GM12873 (cell line): ENCODE measurements at regions not wholly inside any gene's neighbourhood (a gene's known extent, or its start where the extent isn't known, plus 50 kb on each side); places are given as distances from the start of the nearest gene placed in this dataset.

Experiments used
- TF ChIP-seq, protein P1 (sequence below): IDR thresholded peaks from 2 replicates; pipeline ENCODE4 v1.5.1; 2012; ENCODE audit warnings: low read depth, mild to moderate bottlenecking, moderate library complexity, low read length, control low read depth; ENCODE audit not compliant: insufficient read depth; ENCODE audit errors: missing control alignments

- TF ChIP-seq, protein P1, sequence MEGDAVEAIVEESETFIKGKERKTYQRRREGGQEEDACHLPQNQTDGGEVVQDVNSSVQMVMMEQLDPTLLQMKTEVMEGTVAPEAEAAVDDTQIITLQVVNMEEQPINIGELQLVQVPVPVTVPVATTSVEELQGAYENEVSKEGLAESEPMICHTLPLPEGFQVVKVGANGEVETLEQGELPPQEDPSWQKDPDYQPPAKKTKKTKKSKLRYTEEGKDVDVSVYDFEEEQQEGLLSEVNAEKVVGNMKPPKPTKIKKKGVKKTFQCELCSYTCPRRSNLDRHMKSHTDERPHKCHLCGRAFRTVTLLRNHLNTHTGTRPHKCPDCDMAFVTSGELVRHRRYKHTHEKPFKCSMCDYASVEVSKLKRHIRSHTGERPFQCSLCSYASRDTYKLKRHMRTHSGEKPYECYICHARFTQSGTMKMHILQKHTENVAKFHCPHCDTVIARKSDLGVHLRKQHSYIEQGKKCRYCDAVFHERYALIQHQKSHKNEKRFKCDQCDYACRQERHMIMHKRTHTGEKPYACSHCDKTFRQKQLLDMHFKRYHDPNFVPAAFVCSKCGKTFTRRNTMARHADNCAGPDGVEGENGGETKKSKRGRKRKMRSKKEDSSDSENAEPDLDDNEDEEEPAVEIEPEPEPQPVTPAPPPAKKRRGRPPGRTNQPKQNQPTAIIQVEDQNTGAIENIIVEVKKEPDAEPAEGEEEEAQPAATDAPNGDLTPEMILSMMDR, result no peak
Measured at GRCh38 chr2:53317861-53318260, 449.7 kb upstream of the CHAC2 start.

GRCh38 chr2:53315149-53315548 lies 452.5 kb upstream of the CHAC2 start:
- TF ChIP-seq, protein P1, result no peak

DNA sequence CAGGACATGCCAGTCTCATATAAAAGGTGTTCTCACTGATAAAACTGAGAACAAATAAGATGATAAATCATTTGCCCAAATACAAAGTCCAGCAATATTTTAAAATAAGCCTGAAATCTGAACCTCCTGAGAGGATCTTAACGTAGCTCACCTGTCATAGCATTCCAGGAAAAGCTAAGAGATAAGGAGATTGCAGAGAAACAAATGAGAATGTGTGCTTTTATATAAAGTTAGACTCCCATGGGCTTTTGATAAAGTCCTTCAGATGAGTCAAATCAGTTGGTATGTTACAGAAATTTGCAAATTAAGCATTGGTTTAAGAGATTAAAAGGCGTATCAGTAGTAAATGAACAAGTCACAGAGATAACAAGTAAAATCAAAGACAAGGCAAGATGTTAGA lies 452.9 kb upstream of the CHAC2 start:
- TF ChIP-seq, protein P1, result no peak

DNA sequence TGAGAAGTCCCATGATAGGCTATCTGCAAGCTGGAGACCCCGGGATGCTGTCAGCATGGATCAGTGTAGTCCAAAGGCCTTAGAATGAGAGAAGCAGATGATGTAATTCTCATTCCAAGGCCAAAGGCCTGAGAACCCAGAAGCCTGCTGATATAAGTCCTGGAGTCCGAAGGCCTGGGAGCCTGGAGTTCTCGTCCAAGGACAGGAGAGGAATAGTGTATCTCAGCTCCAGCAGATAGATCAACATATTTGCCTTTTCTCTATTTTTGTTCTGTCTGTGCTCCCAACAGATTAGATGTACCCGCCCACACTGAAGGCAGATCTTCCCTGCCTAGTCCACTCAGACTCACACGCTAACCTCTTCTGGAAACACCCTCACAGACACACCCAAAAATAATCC lies 454.9 kb upstream of the CHAC2 start:
- TF ChIP-seq, protein P1, result no peak

DNA sequence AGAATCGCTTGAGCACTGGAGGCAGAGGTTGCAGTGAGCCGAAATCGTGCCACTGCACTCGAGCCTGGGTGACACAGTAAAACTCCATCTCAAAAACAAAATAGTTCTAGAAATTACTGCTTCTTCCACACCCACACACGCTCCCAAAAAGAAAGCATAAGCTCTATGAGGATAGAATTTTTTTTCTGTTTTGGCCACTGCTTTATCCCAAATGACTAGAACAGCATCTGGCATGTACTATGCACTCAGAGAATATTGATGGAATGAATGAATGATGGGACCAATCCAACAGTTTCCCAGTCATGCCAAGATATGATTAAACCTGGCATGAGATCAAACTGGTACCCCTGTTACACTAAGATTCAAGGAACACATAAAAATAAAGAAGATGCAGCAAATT lies 455.4 kb upstream of the CHAC2 start:
- TF ChIP-seq, protein P1, result no peak

GRCh38 chr2:53303012-53303578 lies 464.5 kb upstream of the CHAC2 start:
- TF ChIP-seq, protein P1, result no peak

DNA sequence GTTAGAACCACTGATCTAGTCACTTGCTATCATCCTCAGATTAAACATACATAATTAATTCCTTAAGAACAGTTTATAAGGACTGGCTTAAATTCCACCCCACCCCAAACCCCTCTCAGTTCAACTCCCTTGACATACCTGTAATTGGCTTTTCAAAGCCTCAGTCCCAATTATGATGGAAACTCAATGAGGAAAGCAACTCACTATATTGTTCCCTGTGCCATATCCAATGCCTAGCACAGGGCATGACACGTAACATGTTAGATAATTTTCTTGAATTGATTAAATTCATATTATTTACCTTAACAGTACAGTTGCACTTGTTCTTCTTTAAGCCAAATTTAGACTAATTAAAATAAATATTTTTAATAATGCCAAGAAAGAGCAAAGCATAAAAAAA lies 465.1 kb upstream of the CHAC2 start:
- TF ChIP-seq, protein P1, result no peak
